Fibroblast of mammary gland (primary cell): ENCODE measurements at regions not wholly inside any gene's neighbourhood (a gene's known extent, or its start where the extent isn't known, plus 50 kb on each side); places are given as distances from the start of the nearest gene placed in this dataset.

Experiments
- DNase-seq: peaks from one replicate; pipeline ENCODE4 v3.0.0-alpha.2; 2010; ENCODE audit warnings: low read depth
- H3K4me3 ChIP-seq: 2 replicates; pipeline ENCODE4 v1.5.1; 2011; ENCODE audit warnings: low read depth, mild to moderate bottlenecking, low read length, moderate library complexity; ENCODE audit not compliant: control insufficient read depth
- TF ChIP-seq, protein P1 (sequence below): conservative IDR thresholded peaks from 2 replicates; pipeline ENCODE4 v1.5.1; 2011; ENCODE audit warnings: low read depth, low read length, inconsistent platforms; ENCODE audit not compliant: control insufficient read depth, insufficient read depth

DNA sequence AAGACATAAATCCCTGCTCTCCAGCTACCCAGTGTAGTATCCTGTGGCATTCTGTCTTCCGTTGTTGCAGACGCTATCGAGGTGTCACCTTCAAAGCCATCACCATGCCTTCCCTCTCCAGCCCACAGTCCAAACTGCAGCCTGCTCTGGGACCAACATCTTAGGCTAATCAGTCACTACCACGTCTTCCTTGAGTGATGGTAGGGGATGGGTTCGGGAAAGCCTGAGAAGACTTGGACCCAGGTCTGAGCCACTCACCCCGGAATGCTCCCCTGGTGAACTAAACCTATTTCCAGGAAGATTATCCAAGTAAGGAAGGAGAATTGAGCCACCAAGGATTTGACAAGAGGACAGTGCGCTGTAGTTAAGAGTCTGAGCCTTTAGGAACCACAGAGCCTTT, 52.9 kb upstream of the IRX1 start:
- no peak for DNase-seq
- TF ChIP-seq, protein P1, sequence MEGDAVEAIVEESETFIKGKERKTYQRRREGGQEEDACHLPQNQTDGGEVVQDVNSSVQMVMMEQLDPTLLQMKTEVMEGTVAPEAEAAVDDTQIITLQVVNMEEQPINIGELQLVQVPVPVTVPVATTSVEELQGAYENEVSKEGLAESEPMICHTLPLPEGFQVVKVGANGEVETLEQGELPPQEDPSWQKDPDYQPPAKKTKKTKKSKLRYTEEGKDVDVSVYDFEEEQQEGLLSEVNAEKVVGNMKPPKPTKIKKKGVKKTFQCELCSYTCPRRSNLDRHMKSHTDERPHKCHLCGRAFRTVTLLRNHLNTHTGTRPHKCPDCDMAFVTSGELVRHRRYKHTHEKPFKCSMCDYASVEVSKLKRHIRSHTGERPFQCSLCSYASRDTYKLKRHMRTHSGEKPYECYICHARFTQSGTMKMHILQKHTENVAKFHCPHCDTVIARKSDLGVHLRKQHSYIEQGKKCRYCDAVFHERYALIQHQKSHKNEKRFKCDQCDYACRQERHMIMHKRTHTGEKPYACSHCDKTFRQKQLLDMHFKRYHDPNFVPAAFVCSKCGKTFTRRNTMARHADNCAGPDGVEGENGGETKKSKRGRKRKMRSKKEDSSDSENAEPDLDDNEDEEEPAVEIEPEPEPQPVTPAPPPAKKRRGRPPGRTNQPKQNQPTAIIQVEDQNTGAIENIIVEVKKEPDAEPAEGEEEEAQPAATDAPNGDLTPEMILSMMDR: no peak

GRCh38 chr5:3542158-3542557, 53.5 kb upstream of the IRX1 start:
- no peak overlapping the region for H3K4me3 ChIP-seq
- no peak for DNase-seq
- TF ChIP-seq, protein P1: no peak

More for the DNA sequence above, 52.9 kb upstream of the IRX1 start:
- no peak overlapping the region for H3K4me3 ChIP-seq

GRCh38 chr5:3538886-3539285, 56.7 kb upstream of the IRX1 start:
- TF ChIP-seq, protein P1: no peak
- no peak for DNase-seq
- H3K4me3 ChIP-seq: no peak overlapping the region

DNA sequence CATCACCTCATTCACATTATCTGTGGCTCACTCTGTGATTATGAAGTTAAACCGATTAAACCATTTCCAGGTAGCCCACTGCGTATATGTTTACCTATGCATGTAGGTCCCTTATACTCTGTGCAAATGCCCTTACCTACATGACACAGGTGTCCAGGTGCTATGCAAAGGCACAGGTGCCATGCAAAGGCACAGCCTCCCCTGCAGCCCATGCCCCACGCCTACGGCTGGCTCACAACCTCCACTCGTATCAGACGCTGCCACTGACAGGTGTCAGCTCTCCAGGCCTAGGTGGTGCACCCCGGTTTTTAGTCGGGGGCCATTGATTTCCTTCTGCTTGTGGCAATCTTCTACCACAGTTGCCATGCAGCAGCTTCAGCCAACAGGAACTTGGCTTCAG, 57.7 kb upstream of the IRX1 start:
- no peak for DNase-seq
- TF ChIP-seq, protein P1: no peak
- no peak overlapping the region for H3K4me3 ChIP-seq

GRCh38 chr5:3535414-3536211, 60.0 kb upstream of the IRX1 start:
- H3K4me3 ChIP-seq: no peak overlapping the region
- no peak for DNase-seq
- TF ChIP-seq, protein P1: no peak

GRCh38 chr5:3534997-3535396, 60.6 kb upstream of the IRX1 start:
- no peak overlapping the region for H3K4me3 ChIP-seq
- TF ChIP-seq, protein P1: no peak
- DNase-seq: no peak
